Hindlimb muscle (tissue), 1 donor: ENCODE measurements at regions not wholly inside any gene's neighbourhood (a gene's known extent, or its start where the extent isn't known, plus 50 kb on each side); places are given as distances from the start of the nearest gene placed in this dataset.
A peak's percentile ranks its signal among the peaks of the same experiment; 100 is the strongest.

Experiments used
- DNase-seq: peaks from one replicate; pipeline ENCODE4 v3.0.0-alpha.2; 2013

DNA sequence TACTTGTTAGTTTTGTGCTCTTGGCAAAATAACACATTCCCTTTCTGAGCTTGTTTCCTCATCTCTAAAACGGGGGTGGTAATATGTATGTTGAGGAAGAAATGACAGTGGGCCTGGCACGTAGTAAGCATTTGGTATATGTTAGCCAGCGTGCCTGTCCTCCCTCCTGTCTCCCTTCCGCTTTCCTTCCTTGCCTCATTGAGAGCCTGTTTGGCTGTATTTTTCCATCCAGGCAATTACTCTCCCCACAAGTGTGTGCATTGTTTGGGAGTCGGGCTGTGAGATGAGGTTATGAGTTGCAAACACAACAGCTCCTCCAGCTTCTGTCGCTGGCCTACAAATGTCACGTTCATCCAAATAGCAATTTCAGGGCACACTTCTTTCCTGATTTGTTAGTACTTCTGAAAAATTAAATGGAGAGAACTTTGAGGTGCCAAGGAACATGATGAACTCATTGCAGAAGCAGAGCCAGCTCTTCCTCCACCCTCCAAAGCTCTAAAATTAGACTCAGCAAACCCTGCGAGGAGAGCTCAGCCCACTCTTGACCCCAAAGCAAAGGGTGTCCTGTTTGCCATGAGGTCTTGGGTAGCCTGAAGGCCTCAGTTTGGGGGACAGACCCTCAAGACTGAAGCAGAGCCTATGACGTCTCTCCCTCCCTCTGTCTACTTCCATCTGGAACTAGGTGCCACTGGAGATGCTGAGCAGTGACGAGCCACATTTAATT, 50.7 kb upstream of the TOX2 start:
- DNase-seq, result no peak

DNA sequence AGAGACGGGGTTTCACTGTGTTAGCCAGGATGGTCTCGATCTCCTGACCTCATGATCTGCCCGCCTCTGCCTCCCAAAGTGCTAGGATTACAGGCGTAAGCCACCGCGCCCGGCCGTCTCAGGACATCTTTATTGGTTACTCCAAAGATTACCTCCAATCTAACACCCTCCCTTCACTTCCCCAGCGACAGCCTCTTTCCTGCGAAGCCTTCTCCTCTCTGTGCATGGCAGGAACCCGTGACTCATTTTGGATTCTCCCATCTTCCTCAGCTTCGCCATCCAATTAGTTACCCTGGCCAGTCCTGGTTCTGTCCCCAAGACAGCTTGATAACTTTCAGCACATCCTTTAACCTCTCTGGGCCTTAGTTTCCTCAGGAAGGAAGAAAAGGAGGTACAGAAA, 51.3 kb upstream of the TOX2 start:
- no peak for DNase-seq

DNA sequence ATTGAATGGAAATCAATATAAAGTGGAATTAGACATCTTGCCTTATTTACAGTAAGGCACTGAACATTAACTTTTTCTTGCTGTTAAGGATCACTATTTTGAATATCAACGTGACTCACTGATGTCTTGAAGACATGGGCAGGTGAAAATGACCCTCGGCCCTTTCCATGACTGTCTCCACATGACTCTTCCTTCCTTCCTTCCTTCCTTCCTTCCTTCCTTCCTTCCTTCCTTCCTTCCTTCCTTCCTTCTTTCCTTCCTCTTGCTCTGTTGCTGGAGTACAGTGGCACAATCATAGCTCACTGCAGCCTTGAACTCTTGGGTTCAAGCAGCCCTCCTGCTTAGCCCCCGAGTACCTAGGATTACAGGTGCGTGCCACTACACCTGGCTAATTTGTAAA, 52.2 kb upstream of the TOX2 start:
- no peak for DNase-seq

DNA sequence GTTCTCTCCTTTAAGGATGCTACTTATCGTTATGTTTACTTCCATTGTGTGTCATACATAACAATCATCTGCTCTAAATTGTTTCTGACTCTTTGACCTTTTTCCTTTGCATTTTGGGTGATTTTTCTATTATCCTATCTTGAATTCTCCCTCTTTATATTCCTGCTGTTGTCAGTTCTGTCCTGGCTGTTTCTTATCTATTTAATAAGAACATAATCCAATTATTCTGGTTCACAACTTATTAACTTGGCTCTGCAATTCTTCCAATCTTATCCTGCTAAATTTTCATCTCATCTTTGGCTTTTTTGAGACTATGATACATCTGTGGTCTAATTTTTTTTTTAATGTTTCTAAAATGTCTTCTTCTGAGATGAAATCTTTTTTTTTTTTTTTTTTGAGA, 54.7 kb upstream of the TOX2 start:
- DNase-seq, result no peak

DNA sequence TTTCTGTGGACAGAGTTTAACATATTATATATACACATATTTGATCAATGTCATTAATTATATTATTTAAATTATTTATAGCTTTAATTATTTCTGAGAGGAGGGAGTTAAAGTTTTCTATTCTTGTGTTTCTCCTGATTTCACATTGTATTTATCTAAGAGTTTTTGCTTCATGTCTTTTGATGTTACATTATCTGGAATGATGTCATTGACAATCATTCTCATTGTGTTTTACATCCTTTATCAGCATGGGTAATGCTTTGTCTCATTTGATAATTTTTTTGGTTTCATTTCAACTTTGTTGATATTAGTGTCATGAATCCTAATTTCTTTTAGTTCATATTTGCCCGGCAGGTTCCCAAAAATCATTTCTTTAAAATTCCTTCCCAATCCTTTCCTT, 56.7 kb upstream of the TOX2 start:
- no peak for DNase-seq

DNA sequence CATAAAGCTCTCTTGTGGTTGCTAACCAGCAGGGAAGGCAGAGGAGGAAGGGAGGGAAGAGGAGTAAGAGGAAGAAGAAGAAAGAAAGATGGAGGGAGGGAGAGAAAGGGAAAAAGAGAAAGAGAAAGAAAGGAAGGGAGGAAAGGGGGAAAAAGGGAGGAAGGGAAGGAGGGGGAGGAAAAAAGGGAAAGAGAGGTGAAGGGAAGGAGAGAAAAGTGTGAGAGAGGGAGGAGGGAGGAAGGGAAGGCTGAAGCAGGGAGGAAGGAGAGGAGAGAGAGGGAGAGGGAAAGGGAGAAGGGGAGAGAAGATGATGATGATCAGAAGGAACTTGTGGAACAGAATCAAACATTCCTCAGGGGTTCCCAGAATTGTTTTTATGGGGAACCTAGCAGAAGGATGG, 57.5 kb upstream of the TOX2 start:
- no peak for DNase-seq

DNA sequence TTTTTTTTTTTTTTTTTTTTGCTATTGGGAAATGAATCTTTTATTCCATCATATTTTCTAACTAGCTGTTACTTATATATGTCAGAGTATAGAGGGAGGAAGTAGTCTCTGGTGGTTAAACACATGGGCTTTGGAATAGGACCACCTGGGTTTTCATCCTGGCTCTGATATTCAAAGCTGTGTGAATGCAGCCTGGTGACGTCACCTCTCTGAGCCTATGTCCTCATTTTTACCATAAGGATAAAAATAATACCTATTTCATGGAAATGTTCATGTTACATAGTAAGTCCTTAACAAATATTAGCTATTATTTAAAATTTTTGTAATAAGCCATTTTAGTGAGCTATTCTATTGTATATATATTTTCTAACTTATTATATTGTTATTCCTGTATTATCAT, 58.8 kb upstream of the TOX2 start:
- DNase-seq, result no peak

DNA sequence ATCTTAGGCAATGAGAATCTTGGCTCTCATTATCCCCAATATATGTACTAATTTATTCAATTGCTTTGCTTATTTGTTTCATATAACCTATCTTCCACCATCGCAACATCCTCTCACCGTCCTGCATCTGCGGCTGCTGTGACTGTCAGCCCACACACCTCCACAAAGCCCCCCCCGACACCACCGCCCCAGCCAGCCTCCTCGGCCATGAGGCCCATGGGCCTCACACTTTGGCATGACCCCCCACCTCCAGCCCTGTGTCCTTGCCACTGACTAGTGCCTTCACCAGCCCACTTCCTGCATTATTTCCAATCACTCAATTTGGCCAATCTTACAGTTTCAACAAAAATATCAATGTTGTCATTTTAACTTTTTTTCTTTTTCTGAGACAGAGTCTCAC, 60.7 kb upstream of the TOX2 start:
- DNase-seq, result no peak

DNA sequence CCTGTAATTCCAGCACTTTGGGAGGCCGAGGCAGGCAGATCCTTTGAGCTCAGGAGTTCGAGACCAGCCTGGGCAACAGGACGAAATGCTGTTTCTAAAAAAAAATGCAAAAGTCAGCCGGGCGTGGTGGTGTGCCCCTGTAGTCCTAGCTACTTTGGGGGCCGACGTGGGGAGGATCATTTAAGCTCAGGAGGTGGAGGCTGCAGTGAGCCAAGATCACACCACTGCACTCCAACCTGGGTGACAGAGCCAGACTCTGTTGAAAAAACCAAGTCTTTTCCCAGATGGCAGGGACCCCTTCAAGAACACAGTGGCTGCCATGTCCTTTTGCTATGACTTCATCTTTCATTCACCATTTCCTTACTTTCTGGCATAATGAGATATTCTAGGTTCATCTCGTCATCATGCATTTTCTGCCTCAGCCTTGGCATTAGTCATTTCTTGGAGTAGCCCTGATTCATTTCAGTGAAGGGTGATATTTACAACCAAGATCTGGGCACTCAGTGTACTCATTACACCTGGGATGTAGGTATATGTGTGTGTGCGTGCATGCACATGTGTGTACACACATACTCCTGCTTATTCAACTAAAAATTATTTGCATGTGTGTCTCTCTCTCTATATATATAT, 61.4 kb upstream of the TOX2 start:
- DNase-seq, result no peak

DNA sequence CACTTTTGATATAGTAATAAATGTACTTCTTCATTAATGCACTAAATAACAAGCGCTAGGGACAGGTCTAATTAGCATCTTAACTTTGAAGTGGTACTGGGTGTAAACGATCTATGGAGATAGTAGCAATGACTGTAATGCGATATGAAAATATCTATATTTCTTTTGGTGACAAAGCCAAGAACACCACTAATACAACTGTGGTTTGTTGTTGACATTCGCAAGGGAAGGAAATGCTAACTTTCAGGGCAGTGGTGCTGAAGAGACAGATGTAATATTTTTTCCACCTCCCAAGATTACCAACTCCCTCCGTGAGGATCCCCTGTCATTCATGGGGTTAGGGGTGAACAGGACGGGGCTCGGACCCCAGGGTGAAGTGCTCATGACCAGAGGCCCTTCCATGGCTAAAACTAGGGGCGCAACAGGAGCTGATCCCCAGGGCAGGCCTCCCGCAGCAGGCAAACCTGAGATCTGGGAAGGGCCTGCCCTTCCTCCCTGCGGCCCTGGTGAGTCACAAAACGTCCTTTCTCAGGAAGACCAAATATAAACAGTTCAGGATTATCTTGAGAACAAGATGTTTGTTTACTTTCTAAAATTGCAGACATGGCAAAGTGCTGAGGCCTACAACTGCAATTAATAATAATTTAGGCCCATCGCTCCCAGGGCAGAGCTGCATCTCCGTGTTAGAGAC, 65.0 kb upstream of the TOX2 start:
- DNase-seq, result no peak

DNA sequence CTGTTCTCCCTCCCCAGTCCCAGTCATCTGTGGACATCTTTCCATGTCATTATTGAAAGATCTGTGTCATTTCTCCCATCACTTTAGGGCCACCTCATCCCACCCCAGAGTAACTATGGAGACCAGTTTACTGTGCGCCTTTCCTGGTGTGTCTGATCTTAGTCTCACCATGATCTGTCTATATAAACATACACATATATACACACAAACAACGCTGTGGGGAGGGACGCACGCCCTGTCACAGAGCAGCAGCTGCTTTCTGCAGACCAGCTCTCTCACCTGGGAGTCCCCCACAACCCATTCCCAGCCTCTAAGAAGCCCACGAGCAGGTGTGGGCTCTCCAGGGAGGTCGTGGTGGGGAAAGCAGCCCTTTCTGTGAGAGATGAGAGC, 68.1 kb upstream of the TOX2 start:
- DNase-seq, result no peak

DNA sequence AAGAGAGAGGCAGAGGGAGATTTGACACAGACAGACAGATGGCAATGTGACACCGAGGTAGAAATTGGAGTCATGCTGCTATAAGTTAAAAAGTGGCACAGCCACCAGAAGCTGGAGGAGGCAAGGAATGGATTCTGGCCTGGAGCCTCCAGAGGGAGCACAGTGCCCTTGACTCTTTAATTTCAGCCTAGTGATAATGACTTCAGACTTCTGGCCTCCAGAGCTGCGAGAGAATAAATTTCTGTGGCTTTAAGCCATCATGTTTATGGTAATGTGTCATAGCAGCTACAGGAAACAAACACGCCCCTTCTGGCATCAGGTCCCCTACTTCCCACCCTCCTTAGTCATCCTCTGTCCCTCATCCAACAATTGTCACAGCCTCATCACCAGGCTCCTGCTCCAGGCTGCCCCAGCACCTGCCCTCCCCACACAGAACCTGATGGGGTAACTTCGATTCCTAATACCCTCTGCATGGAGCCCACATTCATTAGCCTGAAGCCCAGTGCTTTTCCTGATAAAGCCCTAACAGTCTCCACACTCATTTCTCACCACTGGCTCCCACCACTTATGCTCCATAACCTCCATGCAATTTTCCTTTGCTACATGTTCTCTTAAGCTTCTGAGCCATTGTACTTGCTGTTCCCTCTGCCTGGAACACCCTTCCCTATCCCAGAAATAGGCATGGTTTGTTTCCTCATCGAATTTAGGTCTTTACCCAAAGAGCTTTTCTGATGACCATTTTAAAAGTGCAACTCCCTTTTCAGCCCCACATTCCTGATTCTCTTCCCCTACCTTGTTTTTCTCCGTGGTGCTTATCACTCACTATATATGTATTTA, 69.7 kb upstream of the TOX2 start:
- peak; percentile 42 for DNase-seq

DNA sequence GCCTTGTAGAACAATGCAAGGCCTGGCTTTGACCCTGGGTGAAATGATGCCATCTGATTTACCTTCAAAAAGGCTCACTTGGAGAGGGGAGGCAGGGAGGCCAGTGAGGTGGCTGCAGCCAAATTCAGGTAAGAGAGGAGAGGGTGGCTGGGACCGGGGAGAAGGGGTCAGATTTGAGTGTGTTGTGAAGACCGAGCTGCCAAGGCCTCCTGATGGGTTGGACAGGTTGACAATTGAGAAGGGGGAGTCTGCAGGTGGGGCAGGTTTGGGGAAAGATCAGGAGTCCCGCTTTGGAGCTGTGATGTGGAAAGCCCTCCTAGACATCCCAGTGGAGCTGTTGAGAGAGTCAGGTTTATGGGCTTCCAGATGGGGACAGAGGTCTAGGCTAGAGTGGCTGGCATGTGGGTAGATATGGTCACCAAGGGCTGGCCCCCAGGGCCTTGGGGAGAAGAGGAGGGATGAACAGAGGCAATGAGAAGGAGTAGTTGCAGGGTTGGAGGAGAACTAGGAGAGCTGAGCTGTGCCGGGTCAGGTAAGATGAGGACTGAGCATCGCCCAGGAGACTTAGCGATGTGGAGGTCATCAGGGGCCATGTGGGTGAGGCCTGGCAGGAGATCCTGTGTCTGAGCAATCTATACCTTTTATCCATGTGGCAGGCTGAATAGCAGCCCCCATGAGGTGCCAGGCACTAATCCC, 70.5 kb upstream of the TOX2 start:
- DNase-seq, result no peak

DNA sequence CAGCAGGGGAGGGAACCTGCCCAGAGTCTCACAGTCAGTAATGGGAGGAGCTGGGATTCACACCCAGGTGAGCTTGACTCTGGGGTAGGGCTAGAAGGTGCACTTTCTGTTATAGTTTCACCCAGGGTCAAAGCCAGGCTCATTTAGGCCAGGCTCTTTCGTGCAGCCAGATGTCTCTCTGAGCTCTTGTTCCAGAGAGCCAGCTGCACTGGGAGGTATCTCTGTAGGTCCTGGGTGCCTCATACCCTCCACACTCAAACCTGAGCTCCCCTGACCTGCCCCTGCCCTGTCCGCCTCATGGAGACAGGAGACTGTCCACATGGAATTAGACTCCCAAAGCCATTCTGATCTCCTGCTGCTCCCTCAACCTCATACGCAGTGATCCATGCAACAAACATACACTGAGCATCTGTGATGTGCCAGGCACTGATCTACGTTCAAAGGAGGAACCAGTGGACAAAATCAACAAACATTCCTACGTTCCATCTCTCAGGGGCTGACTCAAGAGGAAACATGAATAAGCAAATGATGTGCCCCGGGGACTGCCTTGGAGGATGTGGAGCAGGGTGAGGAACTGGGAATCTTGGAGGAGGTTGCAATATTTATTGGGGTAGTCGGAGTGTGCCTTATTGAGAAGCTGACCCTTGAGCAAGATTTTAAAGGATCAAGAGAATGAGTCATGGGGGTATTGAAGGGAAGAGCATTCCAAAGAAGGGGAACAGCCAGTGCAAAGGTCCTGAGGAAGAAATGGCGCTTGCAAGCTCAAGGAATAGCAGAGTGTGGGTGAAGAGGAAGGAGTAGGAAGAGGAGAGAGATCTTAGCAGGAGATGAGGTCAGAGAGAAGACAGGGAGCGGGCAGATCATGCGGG, 71.3 kb upstream of the TOX2 start:
- DNase-seq, result no peak

DNA sequence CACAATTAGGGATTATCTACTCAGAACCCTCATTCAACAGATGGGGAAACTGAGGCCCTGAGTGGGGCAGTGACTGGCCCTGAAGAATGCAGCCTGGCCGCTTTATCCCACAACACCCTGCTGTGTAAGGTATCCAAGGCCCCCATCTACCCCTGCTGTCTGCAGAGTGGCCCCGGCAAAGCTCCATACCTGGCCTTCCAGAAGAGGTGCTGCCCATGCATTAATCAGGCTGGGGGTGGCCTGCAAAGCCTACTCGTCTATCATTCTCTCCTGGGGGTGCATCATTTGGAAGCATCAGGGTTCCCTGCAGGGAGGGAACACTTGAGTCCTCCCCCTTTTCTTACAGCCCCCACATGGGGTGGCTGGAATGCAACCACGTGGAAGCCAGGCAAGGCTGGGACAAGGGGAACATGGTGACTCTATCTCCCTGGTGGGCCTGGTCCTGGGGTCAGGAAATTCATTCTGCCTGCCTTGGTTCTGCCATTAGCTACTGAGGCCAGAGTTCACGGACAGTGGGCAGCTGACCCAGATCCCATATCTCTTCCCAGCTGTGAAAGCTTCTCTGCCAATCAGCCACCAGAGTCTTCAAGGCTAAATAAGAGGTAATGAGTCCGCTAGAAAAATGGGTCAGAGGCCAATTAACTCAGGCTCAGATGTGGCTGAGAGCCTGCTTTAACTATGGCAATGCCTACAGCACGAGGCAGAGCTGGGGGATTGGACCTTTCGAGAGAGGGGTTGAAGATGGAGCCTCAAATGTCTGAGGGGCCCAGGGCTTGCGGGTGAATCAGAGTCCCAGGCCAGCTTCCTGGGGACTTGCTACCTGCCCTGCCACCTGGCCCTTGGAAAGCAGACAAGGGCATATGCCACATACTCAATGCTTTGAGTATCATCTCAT, 72.3 kb upstream of the TOX2 start:
- DNase-seq, result no peak

DNA sequence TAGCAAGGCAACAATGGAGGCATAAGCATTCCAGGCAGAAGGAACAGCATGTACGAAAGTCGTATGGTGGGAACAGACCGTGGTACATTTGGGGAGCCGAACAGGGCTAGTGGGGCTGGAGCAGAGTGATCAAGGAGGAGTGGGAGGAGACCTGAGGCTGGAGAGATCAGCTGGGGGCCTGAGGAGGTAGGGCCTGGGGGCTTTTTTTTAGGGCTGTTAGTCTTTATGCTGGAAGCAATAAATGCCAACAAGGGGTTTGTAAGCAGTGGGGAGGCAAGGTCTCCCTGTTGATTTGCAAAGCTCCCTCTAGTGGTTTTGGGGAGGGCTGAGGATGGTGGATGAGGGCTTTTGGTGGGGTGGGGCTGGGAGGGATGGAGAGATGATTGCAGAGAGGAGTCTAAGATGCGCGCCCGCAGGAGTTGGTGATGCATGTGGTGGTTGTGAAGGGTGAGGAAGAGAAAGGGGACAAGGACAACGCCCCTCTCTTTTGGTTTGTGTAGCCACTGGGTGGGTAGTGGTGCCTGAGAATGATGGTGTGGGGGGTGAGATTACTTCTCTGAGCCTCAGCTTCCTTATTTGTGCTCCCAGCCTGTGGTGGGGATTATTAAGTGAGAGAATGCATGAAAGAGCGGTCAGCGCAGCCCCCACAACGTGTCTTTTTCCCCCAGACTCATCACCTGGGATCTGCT, 74.1 kb upstream of the TOX2 start:
- no peak for DNase-seq

DNA sequence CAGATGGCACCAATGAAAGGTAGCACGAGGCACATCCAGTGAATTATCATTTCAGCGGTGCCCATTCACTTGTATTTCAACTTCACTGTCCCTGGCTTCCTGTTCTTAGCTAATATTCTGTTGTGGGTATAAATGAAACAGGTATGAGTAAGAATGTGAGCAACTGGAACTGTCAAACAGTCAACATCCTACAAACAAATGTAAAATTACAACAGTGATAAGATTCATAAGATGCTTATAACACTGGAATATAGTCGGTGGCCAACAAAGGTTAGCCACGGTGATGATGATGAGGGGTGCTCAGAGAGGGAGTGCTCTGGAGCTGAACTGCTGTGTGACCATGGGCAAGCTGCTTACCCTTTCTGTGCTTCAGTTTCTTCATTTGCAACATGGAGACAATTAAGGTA, 74.9 kb upstream of the TOX2 start:
- no peak for DNase-seq

DNA sequence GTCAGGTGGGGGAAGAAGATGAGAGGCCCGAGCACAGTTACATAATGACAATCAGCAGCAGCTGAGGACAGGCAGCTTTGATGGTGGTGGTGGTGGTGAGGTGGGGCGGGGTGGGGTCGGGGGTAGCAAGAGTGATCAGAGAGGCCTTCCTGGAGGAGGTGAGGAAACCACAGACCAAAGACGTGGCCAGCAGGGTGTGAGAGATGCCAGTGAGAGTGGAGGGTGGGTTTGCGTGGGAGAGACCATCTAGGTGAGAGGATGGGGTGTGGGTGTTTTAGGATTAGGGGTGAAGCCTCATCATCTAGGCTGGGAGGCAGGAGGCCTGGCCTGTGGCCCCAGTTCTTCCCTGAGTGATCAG, 76.0 kb upstream of the TOX2 start:
- no peak for DNase-seq

DNA sequence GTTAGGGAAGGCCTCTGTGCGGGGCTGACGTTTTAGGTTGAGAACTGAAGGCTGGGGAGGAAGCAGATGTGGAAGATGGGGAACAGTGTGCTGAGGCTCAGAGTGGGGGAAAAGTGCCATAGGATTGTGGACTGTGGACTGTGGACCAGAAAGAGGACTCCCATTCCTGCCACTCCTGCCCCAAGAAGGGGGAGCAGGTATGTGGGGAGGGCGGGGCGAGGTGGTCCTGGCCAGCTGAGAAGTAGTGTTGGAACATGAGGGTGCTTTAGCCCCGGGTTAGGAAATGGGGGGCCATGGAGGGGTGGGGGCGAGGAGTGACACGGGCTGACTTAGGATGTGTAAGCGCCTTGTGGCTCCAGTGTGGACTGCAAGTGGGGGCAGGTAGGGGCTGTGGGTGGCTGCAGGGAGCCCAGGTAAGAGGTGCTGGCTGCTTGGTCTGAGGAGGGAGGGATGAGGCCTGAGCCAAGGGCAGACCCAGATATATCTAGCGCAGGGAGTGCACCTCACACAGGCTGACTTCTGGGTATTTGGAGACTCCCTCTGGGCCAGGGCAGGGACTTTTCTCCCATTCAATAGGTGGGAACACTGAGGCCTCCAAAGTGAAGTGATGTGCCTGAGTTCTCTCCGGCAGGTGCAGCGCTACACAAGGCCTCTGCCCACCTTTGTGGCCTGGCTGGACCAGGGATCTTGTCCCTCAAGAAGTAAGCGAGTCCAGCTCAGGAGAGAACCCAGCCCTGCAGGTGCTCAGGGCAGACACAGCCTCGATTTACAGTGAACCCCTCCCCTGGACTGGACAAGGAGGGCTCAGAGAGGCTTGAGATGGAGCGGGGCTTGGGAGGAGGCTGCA, 76.6 kb upstream of the TOX2 start:
- no peak for DNase-seq
